Erythroblast (primary cell): ENCODE measurements at regions not wholly inside any gene's neighbourhood (a gene's known extent, or its start where the extent isn't known, plus 50 kb on each side); places are given as distances from the start of the nearest gene placed in this dataset.
A peak's percentile ranks its signal among the peaks of the same experiment; 100 is the strongest.

Experiments
- DNase-seq, 2 experiments: peaks; one replicate each; lab custom pipeline; 2025; lab: John Stamatoyannopoulos, UW
- GATA1 ChIP-seq: IDR thresholded peaks from 2 replicates; pipeline ENCODE4 v1.6.1; 2011; ENCODE audit warnings: low read depth, mild to moderate bottlenecking, control low read depth, low read length, moderate library complexity
- POLR2A ChIP-seq: IDR thresholded peaks from 2 replicates; pipeline ENCODE4 v1.6.1; 2011; ENCODE audit warnings: mild to moderate bottlenecking, low read length

DNA sequence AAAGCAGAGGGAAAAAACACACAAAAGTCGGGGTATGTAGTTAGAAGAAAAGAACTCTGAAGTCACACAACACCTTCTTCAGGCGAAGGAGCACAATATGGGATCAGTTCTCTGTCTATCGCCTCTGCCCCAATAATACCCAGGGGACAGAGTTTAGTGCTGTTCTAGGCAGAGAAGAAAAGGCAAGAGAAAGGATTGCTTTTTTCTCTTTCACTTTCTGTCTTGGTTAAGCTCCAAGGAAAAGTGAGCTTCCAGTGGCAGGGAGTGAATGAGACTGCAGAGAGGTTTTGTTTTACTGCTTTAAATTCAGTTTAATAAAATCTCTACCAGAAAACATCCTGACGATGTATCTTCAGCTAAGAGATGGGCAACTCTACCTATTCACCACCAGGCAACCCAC, 86.6 kb upstream of the STXBP5 start:
- DNase-seq, result no peak
- TF ChIP-seq POLR2A (no peak), GATA1 (no peak)

DNA sequence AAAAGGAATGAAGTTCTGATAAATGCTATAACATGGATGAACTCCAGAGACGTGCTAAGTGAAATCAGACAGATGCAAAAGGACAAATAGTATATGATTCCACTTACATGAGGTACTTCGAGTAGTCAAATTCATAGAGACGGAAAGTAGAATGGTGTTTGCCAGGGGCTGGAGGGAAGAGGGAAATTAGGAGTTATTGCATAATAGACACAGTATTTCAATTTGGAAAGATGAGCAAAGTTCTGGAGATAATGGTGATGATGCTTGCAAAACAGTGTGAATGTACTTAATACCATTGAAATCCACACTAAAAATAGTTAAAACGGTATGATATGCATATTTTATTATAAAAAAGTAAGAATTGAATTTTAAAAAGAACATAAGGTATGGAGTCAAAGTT, 84.9 kb upstream of the STXBP5 start:
- no peak for DNase-seq
- TF ChIP-seq POLR2A (no peak), GATA1 (no peak)

DNA sequence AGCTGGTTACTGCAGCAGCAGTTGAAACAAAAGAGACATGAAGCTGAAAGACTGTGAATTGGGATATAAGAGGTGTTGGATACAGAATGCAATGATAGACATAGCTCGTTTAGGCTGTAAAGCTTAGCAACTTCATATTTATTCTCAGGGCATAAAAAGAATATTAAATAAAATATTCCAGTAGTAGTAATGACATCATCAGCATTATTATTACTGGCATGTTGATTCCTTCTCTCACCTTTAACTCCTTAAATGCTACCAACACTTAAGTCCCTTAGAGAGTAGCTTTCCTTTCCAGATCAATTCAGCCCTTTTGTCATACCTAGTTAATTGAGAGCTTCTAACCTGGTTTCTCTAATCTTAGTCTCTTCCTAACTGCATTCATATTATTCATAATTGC, 81.4 kb upstream of the STXBP5 start:
- no peak for DNase-seq
- TF ChIP-seq GATA1 (no peak), POLR2A (no peak)

DNA sequence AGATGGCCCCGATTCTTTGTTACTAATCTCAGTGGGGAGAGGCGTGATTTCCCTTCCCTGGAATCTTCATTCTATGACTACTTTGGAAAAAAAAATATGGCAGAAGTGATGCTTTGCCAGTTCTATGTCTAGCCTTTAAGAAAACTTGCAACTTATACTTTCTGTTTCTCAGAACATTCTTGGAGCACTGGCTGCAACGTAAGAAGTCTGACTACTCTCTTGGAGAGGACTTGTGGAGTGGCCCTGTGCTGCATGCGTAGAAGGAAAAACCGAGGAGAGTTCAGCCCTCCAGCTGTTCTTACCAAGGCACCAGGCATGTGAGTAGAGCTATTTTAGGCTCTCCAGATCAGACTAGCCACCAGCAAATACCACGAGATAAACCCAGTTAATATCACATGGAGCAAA, 77.6 kb upstream of the STXBP5 start:
- TF ChIP-seq POLR2A (no peak), GATA1 (no peak)
- peak; percentile 10 to 44 for DNase-seq

DNA sequence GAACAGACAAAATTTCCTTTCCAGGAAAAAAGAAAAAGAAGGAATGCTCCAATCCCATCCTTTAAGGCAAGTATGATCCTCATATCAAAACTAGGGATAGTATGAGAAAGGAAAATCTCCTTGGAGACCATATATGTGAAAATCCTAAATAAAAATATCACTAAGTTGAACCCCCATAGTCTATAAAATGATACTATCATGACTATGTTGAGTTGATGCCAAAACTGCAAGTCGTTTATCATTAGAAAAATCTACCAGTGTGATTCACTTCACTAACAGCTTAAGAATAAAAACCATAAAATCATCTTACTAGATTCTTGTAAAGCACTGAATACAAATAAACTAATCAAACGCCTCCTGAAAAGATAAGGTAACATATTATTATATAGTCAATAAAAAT, 76.6 kb upstream of the STXBP5 start:
- peak in 1 of 2 experiments; percentile 11 for DNase-seq
- TF ChIP-seq GATA1 (no peak), POLR2A (no peak)

DNA sequence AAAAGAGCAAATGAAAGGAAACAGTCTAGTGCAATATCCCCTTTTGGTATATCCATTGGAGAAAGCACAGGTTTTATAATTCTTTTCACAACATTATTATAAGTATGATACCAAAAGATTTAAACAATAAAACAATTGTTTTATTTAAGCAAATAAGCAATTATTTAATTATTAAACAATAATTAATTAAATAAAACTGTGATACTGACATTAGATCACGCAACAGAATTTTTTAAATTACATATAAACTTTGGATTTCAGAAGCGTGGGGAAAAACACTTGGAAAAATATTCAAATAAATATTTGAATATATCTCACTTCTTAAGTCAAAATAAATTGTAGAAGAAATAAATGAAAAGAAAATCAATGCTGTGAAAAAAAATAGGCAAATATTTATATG, 76.2 kb upstream of the STXBP5 start:
- no peak for TF ChIP-seq GATA1
- TF ChIP-seq POLR2A, result no peak
- DNase-seq, result no peak

DNA sequence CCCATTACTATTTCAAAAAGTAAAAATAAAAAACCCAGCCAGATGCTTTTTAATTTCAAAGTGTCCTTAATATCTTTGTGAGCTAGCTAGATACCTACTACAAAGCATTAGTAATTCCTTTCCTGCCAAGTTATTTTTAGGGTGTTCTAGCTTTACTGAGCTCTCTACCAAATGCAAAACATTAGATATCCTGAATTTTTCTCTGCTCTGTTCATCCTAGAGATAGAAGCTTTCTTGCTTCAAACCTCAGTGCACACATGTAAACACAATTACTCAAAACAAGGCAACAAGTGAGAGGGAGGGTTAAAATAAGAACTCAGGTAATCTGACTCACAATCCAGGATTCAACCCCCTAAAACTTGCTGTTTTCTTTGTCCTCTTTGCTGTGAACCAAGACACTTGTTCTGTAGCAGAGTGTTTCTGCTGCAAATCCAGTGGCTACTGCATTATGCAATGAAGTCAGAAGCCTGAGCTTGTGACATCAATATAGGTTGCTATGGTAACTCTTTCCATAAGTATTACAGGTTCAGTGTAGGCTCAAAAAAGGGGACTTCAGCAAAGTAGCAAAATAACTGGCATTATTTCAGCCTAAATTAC, 72.6 kb upstream of the STXBP5 start:
- TF ChIP-seq POLR2A (no peak), GATA1 (no peak)
- peak; percentile 13 to 15 for DNase-seq

DNA sequence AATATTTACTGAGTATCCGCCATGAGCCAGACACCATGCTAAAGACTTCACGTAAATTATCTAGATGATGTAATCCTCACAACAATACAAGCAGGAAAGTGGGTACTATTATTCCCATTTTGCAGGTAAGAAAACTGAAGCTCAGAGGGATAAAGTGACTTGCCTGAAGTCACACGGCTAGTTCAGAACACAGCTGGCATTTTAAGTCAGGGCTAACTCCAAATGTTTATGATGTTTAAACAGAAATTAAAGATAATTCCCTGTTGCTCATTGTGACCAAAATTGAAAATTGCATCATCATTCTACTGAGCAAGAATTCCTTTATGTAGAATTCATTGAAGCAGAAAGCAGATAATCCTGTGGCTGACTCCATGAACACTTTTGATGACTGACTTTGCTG, 71.3 kb upstream of the STXBP5 start:
- TF ChIP-seq POLR2A (no peak), GATA1 (no peak)
- DNase-seq, result no peak

DNA sequence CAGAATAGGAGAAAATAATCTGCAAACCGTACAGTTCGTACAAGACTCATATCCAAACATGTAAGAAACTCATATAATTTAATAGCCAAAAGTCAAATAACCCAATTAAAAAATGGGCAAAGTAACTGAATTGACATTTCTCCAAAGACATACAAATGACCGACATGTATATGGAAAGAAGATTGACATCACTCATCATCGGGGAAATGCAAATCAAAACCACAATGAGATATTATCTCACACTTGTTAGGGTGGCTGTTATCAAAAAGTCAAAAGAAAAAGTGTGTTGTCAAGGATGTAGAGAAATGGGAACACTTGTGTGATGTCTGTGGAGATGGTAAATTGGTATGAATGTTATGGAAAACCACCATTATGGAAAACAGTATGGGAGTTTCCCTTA, 70.5 kb upstream of the STXBP5 start:
- no peak for TF ChIP-seq GATA1
- TF ChIP-seq POLR2A, result no peak
- DNase-seq, result no peak

DNA sequence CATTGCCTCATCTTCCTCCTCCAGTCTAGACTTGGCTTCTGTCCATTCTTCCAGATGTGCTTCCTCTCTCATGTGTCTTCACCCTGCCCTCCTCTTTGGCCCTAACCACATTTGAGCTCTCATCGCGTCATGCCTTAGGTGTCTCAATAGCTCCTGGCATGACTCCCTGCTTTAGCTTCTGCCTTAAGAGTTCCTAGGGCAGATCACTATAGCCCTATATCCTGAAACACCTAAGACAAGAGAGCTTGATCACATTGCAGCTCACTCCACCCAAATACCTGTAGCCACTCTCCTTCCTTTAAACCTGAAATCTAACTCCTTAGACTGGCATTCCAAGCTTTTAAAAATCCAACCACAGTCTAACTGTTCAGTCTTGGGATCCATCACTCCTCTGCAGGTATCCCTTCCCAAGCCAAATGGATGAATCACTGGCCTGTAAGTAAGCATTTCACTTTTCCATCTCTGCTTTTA, 69.0 kb upstream of the STXBP5 start:
- no peak for DNase-seq
- TF ChIP-seq GATA1, result no peak
- TF ChIP-seq POLR2A, result no peak

DNA sequence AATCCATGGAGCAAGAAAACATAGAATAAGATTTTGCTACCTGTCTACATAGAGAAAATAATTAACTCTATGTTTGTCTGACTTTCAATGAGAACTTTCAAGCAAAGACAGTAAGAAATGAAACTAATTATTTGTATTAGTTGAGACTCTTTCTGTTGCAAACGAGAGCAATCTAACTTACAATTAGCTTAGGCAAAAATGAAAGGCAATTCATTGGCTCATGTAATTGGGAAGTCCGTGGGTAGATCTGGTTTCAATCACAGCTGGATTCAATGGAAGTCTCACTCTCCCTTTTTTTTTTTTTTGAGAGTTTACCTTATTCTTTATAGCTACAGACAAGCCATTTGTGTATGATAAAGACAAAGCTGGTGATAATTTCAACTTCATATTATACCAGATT, 68.2 kb upstream of the STXBP5 start:
- no peak for TF ChIP-seq GATA1
- TF ChIP-seq POLR2A, result no peak
- DNase-seq, result no peak

DNA sequence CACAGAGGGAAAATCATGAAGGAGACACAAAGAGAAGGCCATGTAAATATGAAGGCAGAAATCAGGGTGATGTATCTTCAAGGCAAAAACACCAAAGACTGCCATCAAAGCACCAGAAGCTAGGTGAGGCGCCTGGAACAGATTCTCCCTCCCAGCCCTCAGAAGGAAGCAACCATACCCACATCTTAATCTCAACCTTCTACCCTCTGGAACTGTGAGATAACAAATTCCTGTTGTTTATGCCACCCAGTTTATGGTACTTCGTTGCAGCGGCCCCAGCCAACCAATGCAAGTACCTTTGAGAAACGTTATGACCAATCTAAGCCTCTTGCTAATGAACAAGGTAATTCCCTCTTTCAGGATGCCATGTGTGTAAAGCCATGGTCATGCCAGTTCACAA, 66.2 kb upstream of the STXBP5 start:
- peak; percentile 13 to 22 for DNase-seq
- TF ChIP-seq GATA1 (no peak), POLR2A (no peak)

DNA sequence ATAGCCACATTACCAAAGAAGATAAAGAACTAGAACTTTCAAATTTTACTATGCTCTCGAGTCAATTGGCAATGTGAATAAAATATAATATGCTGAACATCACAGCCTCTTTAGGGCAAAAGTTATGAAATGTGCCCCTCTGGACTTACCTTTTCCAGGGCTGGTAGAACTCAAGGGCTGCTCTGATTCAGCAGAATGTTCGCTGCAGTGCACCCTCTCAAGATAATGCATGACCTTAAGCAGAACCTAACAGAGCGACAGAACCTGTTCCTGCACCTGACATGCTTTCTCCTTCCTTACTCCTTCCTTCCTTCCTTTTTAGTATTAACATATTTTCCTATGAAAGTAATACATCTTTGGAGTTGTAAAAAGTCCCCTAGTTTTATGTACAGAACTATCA, 65.4 kb upstream of the STXBP5 start:
- TF ChIP-seq POLR2A (no peak), GATA1 (no peak)
- no peak for DNase-seq

DNA sequence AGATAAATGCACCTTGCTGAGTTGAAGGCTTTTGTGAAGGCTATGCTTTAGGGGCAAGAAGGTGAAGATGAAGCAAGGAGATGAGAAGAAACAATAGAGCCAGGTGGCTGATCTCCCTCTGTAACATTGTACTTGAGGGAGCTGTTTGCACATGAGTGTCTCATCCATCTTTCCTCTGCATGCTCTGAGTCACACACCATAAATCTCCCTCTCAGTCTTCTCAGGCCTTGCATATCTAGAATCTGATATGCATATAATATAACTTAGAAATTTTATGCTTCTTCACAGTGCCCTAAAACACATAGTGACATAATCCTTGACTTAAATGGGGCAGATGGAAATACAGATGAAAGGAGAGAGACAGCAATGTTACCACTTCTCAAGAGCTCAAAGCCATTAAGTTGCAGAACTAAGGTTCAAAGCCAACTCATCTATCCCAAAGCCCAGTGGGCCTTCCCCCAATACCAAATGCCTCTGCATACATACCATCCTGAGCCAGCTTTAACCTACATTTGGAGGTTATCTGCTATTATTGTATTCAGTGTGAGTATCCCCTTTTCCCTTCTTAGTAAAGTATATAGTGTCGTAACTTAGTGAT, 62.4 kb upstream of the STXBP5 start:
- TF ChIP-seq POLR2A, result no peak

DNA sequence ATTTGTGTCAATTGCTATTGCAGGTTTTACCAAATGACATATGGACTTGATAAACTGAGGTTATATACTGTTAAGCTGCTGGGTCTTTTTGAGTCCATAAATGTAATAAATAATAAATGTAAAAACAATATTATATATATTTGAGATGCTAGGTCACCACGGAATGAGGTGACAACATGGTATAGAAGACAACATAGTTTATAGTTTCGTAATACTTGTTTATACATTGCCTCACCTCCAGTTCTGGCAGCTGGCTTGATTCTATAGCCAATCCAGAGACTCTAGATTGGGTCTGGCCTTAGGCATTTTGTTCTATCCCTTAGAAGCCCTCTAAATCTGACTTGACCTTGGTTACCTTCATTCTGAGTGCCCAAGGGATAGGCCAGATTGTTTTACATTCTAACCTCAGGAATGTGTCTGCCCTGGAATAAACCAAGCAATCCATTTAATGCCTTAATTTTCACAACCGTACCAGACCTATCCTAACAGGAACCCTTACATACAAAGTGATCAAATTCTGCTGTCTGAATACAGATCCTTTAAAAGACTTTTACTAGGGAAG, 61.5 kb upstream of the STXBP5 start:
- TF ChIP-seq GATA1 (no peak), POLR2A (no peak)
- DNase-seq, result no peak

More for the DNA sequence above, 62.4 kb upstream of the STXBP5 start:
- no peak for DNase-seq
